ENCODE measurements at regions not wholly inside any gene's neighbourhood (a gene's known extent, or its start where the extent isn't known, plus 50 kb on each side); places are given as distances from the start of the nearest gene placed in this dataset.

- no peaks in the 10 kb centered on the region for H3K36me3 ChIP-seq (ENCODE audit: insufficient read depth, low read length)
- no peak overlapping the region for H3K9ac ChIP-seq (ENCODE audit: low read depth, low read length)
- no peak for TF ChIP-seq EZH2 (IDR thresholded peaks at IDR 0.05; ENCODE audit: borderline replicate concordance, low read depth, low read length, severe bottlenecking)
- TF ChIP-seq, protein P1, sequence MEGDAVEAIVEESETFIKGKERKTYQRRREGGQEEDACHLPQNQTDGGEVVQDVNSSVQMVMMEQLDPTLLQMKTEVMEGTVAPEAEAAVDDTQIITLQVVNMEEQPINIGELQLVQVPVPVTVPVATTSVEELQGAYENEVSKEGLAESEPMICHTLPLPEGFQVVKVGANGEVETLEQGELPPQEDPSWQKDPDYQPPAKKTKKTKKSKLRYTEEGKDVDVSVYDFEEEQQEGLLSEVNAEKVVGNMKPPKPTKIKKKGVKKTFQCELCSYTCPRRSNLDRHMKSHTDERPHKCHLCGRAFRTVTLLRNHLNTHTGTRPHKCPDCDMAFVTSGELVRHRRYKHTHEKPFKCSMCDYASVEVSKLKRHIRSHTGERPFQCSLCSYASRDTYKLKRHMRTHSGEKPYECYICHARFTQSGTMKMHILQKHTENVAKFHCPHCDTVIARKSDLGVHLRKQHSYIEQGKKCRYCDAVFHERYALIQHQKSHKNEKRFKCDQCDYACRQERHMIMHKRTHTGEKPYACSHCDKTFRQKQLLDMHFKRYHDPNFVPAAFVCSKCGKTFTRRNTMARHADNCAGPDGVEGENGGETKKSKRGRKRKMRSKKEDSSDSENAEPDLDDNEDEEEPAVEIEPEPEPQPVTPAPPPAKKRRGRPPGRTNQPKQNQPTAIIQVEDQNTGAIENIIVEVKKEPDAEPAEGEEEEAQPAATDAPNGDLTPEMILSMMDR (IDR thresholded peaks at IDR 0.05; ENCODE audit: borderline replicate concordance, extremely low read depth, low read length, poor library complexity, severe bottlenecking) = no peak
- no peak overlapping the region for H3K4me3 ChIP-seq (ENCODE audit: low read depth in 1 of 2, low read length in 2 of 2)
- DNase-seq (no peak), ATAC-seq (ENCODE audit: insufficient read depth, low read depth) (no peak)
- no peak overlapping the region for H3K4me2 ChIP-seq (ENCODE audit: insufficient read depth, low read length)
- H3K9me3 ChIP-seq (ENCODE audit: insufficient read depth, low read length, severe bottlenecking) = no peaks in the 10 kb centered on the region
- H3K27ac ChIP-seq (ENCODE audit: low read length) = no peak overlapping the region
- no peaks in the 10 kb centered on the region for H3K4me1 ChIP-seq (ENCODE audit: insufficient read depth, low read length)
- H2AFZ ChIP-seq (ENCODE audit: low read depth, low read length) = no peak overlapping the region
- H3K79me2 ChIP-seq (ENCODE audit: insufficient read depth, low read length) = no peaks in the 10 kb centered on the region
- peaks cover 28% of the 10 kb centered on the region for H4K20me1 ChIP-seq (ENCODE audit: insufficient read depth, low read length)
- H3K27me3 ChIP-seq (ENCODE audit: insufficient read depth, low read length, poor library complexity) = peaks cover 8% of the 10 kb centered on the region
Observed at GRCh38 chr15:69838994-69839393, 258.7 kb downstream of the TLE3 start.

- no peaks in the 10 kb centered on the region for H3K79me2 ChIP-seq (ENCODE audit: insufficient read depth, low read length)
- H3K27me3 ChIP-seq (ENCODE audit: insufficient read depth, low read length, poor library complexity) = peaks cover 7% of the 10 kb centered on the region
- no peak overlapping the region for H2AFZ ChIP-seq (ENCODE audit: low read depth, low read length)
- H4K20me1 ChIP-seq (ENCODE audit: insufficient read depth, low read length) = peaks cover 12% of the 10 kb centered on the region
- no peak overlapping the region for H3K4me3 ChIP-seq (ENCODE audit: low read depth in 1 of 2, low read length in 2 of 2)
- no peak for ATAC-seq (ENCODE audit: insufficient read depth, low read depth)
- no peak overlapping the region for H3K4me2 ChIP-seq (ENCODE audit: insufficient read depth, low read length)
- no peak for DNase-seq
- H3K4me1 ChIP-seq (ENCODE audit: insufficient read depth, low read length) = no peaks in the 10 kb centered on the region
- H3K9me3 ChIP-seq (ENCODE audit: insufficient read depth, low read length, severe bottlenecking) = no peaks in the 10 kb centered on the region
- H3K36me3 ChIP-seq (ENCODE audit: insufficient read depth, low read length) = no peaks in the 10 kb centered on the region
- no peak overlapping the region for H3K9ac ChIP-seq (ENCODE audit: low read depth, low read length)
- no peak overlapping the region for H3K27ac ChIP-seq (ENCODE audit: low read length)
- TF ChIP-seq, protein P1 (IDR thresholded peaks at IDR 0.05; ENCODE audit: borderline replicate concordance, extremely low read depth, low read length, poor library complexity, severe bottlenecking) = no peak
- TF ChIP-seq EZH2 (IDR thresholded peaks at IDR 0.05; ENCODE audit: borderline replicate concordance, low read depth, low read length, severe bottlenecking) = no peak
Observed at GRCh38 chr15:69841113-69841828, 256.4 kb downstream of the TLE3 start.

DNA sequence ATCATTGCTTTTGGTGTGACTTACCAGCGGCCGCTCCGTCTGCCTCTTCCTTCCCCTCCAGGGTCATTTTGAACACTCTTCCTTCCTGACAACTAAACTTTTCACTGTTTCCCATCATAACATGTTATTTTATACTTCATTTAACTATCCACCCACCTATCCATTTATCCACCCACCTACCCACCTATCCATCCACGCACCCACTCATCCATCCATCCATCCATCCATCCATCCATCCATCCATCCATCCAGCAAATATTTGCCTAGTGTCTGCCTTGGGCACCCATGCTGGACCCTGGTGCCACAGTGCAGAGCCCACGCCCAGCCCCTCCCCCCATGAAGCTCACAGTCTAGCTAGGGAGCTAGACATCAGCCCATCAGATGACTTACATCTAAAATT lies 254.9 kb downstream of the TLE3 start:
- H3K9ac ChIP-seq (ENCODE audit: low read depth, low read length) = no peak overlapping the region
- no peaks in the 10 kb centered on the region for H3K79me2 ChIP-seq (ENCODE audit: insufficient read depth, low read length)
- H3K27ac ChIP-seq (ENCODE audit: low read length) = no peak overlapping the region
- DNase-seq (no peak), ATAC-seq (ENCODE audit: insufficient read depth, low read depth) (no peak)
- no peak for TF ChIP-seq EZH2 (IDR thresholded peaks at IDR 0.05; ENCODE audit: borderline replicate concordance, low read depth, low read length, severe bottlenecking)
- TF ChIP-seq, protein P1 (IDR thresholded peaks at IDR 0.05; ENCODE audit: borderline replicate concordance, extremely low read depth, low read length, poor library complexity, severe bottlenecking) = no peak
- no peak overlapping the region for H2AFZ ChIP-seq (ENCODE audit: low read depth, low read length)
- H4K20me1 ChIP-seq (ENCODE audit: insufficient read depth, low read length) = peaks cover 9% of the 10 kb centered on the region; the same call in 1 of the 2 replicates
- H3K36me3 ChIP-seq (ENCODE audit: insufficient read depth, low read length) = no peaks in the 10 kb centered on the region
- no peaks in the 10 kb centered on the region for H3K4me1 ChIP-seq (ENCODE audit: insufficient read depth, low read length)
- H3K9me3 ChIP-seq (ENCODE audit: insufficient read depth, low read length, severe bottlenecking) = no peaks in the 10 kb centered on the region
- no peak overlapping the region for H3K4me2 ChIP-seq (ENCODE audit: insufficient read depth, low read length)
- no peak overlapping the region for H3K4me3 ChIP-seq (ENCODE audit: low read depth in 1 of 2, low read length in 2 of 2)
- peaks cover 9% of the 10 kb centered on the region for H3K27me3 ChIP-seq (ENCODE audit: insufficient read depth, low read length, poor library complexity)
